AG04450 (cell line): ENCODE measurements at regions not wholly inside any gene's neighbourhood (a gene's known extent, or its start where the extent isn't known, plus 50 kb on each side); places are given as distances from the start of the nearest gene placed in this dataset.

Experiments used
- CTCF ChIA-PET: fragments of 300-600, 350-600 bp; formaldehyde crosslinking; extraction: SDS; loops from one replicate; lab custom pipeline; 2022; ENCODE audit warnings: antibody characterized with exemption, inconsistent platforms; lab: Charles Lee
- POLR2A ChIA-PET: fragments of 350-600 bp; formaldehyde crosslinking; extraction: SDS; loops from one replicate; lab custom pipeline; 2021; ENCODE audit warnings: antibody characterized with exemption, inconsistent platforms; lab: Yijun Ruan, JAX
- DNase-seq: peaks from one replicate; pipeline ENCODE4 v3.0.0-alpha.2; 2011; ENCODE audit warnings: low read depth, low spot score
- H3K27ac ChIP-seq: one replicate; pipeline ENCODE4 v1.5.1; 2012; ENCODE audit warnings: low read depth, low read length, control low read depth
- H3K27me3 ChIP-seq: one replicate; pipeline ENCODE4 v1.6.0; 2012; ENCODE audit warnings: low read length; ENCODE audit not compliant: control insufficient read depth, insufficient read depth
- H3K4me3 ChIP-seq: 2 replicates; pipeline ENCODE4 v1.5.1; 2011; ENCODE audit warnings: mild to moderate bottlenecking, low read depth, low read length, control low read depth
- H3K9me3 ChIP-seq: 2 replicates; pipeline ENCODE4 v1.5.1; 2012; ENCODE audit warnings: low read length; ENCODE audit not compliant: control insufficient read depth, insufficient read depth
- CTCF ChIP-seq: IDR thresholded peaks from 2 replicates; pipeline ENCODE4 v1.5.1; 2011; ENCODE audit warnings: low read depth, low read length, control low read depth, inconsistent platforms

DNA sequence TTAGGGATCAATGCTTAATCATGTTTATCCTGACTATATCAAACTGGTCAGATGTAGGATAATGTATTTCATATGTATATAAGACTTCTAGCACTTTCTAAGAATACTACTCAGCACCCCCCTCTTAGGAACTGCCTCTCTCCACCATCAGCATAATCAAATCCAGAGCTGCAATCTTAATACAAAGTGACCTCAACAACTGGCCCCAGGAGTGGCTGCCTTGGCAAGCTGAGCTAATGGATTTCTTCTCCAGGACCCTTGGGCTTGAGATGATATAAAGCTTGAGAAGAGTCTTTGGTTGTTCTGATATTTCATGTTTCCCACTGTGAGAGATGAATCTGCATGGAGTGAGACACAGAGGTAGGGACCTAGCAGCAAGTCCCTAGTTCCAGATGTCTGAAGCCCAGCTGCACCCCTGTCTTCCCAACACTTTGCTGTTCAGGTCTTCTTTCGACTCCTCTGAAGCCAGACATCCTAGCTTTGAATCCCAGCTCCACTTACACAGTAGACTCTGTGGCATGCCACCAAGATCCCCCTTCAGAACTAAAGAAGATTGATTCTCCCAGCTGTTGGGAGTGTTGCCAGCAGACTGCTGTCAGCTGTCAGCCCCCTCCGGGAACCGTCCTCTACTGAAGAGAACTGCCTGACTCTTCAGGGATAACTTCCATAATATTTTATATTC is 309.3 kb upstream of the UBE2E2 start:
- POLR2A ChIA-PET: no interaction called here
- TF ChIP-seq CTCF: no peak
- CTCF ChIA-PET: no interaction called here
- no peak overlapping the region for H3K27ac ChIP-seq
- no peaks in the 10 kb centered on the region for H3K9me3 ChIP-seq
- no peaks in the 10 kb centered on the region for H3K27me3 ChIP-seq
- no peak overlapping the region for H3K4me3 ChIP-seq
- no peak for DNase-seq

DNA sequence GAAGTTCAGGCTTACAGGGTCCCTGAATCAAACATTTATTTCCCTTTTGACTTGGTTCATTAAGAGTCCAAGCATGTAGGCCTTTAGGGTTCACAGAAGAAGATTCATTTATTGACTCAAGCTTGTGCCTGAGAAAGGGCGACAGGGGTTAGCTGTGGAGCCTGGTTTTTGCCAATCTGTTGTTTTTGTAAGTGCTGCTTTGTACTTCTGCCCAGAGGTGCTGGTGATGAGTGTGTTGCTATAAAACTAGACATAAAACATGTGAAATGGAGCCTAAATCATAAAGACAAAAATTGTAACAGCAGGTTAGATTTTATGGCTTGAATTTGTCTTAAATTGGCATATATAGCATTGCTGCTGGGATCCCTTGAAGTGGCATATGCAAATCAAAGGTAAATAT is 308.3 kb upstream of the UBE2E2 start:
- TF ChIP-seq CTCF: no peak
- no peak for DNase-seq
- H3K9me3 ChIP-seq: no peaks in the 10 kb centered on the region
- no peak overlapping the region for H3K27ac ChIP-seq
- H3K4me3 ChIP-seq: no peak overlapping the region
- CTCF ChIA-PET: no interaction called here
- POLR2A ChIA-PET: no interaction called here
- H3K27me3 ChIP-seq: no peaks in the 10 kb centered on the region

DNA sequence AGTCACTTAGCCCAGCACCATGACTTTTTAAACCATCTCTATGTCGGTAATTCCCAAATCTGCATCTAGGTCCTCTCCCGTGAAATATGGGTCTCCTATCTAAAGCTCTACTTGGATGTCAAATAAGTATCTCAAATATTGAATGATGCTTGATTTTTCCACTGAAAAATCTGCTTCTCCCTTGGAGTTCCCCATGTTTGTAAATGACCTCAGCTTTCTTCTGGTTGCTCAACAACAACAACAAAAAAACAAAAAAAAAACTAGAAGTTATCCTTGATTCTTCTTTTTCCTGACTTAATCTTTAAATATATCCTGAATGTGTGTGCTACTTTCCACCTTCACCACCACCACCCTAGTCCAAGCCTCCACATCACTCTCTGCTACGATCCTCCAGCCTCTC is 307.5 kb upstream of the UBE2E2 start:
- ChIA-PET CTCF (interaction anchor here (1.2 kb wide), 1 partner anchor 289 kb away, joined by 3 read pairs; no protein-coding TSS in a partner anchor), POLR2A (no interaction called here)
- no peak for TF ChIP-seq CTCF
- no peak for DNase-seq
- H3K27ac ChIP-seq: no peak overlapping the region
- no peak overlapping the region for H3K4me3 ChIP-seq
- no peaks in the 10 kb centered on the region for H3K27me3 ChIP-seq
- no peaks in the 10 kb centered on the region for H3K9me3 ChIP-seq

- no peak for TF ChIP-seq CTCF
- Histone ChIP-seq H3K27ac (no peak overlapping the region), H3K9me3 (no peaks in the 10 kb centered on the region), H3K27me3 (no peaks in the 10 kb centered on the region), H3K4me3 (no peak overlapping the region)
- CTCF ChIA-PET: no interaction called here
- POLR2A ChIA-PET: no interaction called here
- DNase-seq: no peak
Observed at GRCh38 chr3:22898558-22898957, 304.6 kb upstream of the UBE2E2 start.

DNA sequence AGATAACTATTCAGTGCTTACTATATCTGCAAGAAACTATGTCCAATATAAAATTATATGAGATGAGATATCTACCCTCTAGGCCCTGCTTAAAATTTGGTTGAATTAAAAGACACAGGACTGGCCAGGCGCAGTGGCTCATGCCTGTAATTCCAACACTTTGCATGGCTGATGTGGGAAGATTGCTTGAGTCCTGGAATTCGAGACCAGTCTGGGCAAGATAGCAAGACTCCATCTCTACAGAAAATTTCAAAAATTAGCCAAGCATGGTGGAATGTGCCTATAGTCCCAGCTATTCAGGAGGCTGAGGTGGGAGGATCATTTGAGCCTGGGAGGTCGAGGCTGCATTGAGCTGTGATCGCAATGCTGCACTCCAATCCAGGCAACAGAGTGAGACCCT is 303.7 kb upstream of the UBE2E2 start:
- H3K27me3 ChIP-seq: no peaks in the 10 kb centered on the region
- CTCF ChIA-PET: no interaction called here
- POLR2A ChIA-PET: no interaction called here
- TF ChIP-seq CTCF: no peak
- no peaks in the 10 kb centered on the region for H3K9me3 ChIP-seq
- no peak overlapping the region for H3K27ac ChIP-seq
- H3K4me3 ChIP-seq: no peak overlapping the region
- DNase-seq: no peak
